GM18508 (cell line): ENCODE measurements at regions not wholly inside any gene's neighbourhood (a gene's known extent, or its start where the extent isn't known, plus 50 kb on each side); places are given as distances from the start of the nearest gene placed in this dataset.
"Not testable (repeated sequence)": the region's sequence is repeated elsewhere in the genome, so short reads cannot be mapped to it uniquely, and the experiment has no call there.

Experiments
- ATAC-seq: cut with Tn5 transposase; IDR thresholded peaks from one replicate; pipeline ENCODE4 v1.9.1; 2021; ENCODE audit warnings: moderate number of reproducible peaks; ENCODE audit not compliant: insufficient read depth, unreplicated experiment

DNA sequence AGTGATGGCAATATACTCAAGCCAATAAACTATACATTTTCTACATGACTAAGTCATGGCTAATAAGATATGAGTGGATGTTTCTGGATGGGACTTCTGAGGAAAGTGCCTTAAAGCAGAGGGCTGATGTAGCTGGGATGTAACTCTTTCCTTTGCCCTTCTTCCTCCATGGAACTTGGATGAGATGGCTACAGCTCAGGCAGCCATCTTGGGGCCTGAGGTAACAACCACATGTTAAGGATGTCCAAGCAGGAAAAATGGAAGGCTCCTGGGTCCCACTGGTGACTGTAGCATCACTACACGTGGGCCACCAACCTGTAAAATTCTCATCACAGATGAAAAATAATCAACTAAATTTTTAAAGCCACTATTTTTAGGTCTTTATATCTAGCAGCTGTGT lies 54.4 kb upstream of the GRIP1 start:
- no peak for ATAC-seq

GRCh38 chr12:66733839-66734238 lies 55.0 kb upstream of the GRIP1 start:
- no peak for ATAC-seq

DNA sequence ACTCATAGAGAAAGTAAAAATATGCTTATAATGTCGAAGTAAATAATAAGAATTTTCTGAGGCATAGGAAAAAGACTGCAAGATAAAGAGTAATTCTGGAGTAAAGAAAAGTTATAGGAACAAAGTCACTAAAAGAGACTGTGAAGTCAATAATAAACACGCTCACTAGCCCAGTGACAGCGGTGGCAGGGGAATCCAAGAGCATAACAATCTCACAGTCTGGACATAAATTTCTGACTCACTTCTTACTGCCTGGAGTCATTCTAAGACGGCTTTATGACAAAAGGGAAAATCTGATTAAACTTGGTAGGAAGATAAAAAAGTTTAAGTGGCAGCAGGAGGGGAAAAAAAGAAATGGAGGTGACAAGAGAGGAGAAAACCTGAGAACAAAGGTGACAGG lies 56.4 kb upstream of the GRIP1 start:
- no peak for ATAC-seq

- ATAC-seq, result no peak
Measured at GRCh38 chr12:66736931-66737330, 58.1 kb upstream of the GRIP1 start.

DNA sequence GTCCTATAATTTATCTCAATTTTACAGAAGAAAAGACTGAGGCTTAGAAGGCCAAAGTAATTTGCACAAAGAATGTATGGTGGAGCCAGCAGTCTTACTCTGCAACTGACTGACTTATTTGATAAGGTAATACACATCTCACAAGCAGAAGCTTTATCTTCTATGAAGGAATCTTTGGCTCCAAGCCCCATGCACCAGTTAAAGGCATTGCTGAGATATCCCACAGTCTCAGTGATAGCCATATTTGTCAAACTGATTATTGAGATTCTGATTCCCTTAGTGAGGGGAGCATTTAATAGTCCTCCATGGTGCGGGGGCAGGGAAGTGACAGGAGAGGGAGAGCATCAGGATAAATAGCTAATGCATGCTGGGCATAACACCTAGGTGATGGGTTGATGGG lies 60.4 kb upstream of the GRIP1 start:
- ATAC-seq, result no peak

- no peak for ATAC-seq
Measured at GRCh38 chr12:66739940-66740651, 61.2 kb upstream of the GRIP1 start.

DNA sequence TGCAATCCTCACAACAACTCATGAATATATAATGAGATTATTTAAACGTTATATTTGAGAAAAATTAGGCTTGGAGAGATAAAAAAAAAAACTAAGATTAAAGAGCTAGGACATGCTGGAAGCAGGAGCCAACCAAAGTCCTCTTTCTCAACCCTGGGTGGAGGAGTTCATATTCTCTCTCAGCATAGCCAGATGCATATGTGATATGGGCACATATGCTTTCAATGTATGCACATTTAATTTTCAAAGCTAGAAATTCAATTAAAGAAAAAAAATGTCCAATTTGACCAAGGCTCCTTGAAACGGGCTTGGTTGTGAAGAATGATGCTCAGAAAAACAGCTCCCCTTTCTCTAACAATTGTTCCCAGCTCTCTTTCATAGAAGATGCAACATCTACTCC lies 61.9 kb upstream of the GRIP1 start:
- ATAC-seq, result no peak

DNA sequence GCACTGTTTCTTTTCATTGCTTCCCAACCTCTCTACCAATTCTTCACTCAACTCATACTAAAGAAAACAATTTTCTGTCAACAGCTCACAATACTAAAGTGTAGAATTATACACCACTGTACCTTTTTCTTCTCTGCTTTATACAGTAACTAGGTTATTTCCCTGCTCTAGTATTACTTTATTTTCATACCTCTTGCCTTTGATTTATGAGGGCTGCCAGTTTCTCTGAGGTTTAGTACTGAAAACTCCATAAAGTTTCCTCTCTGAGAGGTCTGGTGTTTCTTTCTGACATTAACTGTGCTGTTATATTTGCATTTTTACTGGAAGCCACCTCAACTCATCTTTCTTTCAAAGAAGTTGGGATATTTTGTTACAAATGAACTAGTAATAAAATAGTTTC lies 63.0 kb upstream of the GRIP1 start:
- no peak for ATAC-seq

DNA sequence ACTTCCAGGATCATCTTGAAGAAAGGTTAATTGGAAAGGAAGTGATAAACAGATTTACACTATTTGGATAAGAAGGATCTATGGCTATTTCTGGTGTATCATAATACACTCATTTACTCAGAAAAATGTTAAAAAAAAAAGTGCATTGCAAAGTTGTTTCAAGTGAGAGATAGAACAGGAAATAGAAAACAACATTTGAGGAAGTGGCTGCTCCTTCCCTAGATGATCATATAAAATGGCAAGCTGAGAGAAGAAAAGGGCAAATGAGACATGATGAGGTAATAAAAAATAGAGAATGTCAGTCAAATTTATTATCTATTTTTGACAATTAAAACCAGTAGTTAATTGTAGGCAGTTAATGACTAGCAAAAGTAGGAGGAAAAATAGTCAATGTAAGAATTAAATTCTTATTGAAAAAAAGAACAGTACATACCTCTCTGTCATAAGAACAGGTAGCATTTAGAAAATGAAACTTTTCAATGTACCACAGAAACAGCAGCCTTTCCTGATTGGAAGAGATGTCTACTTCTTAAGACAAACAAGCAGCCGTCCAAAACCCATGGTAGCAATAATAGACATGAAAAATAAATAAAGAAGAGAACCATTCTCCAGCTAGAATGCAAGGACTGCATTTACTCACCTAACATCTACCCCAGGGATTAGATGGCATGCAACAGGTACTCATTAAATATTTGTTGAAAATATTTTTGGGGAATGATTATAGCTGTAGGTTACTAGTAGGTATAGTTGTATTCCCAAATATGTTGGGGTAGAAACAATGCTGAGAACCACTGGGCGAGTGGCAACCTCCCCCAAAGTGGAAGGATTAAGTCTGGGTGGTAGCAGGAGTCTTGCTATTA lies 63.9 kb upstream of the GRIP1 start:
- no peak for ATAC-seq

DNA sequence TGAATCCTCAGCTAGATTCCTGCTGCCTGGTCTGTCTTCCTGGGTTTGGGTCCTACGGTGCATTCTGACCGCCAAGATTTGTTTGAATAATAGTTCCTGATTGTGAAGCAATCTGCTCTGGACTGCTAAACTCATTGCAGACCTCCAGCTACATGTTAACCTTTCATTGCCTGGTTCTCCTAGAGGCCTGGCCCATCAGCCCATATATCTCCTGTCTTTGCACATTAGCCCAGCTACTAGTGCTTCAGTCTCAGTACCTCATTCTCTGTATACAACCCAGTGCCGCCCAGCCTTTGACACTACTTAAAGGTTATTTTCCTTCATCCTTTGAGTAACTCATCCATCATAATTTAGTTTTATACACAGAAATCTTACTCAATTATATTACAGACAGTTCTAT lies 65.6 kb upstream of the GRIP1 start:
- no peak for ATAC-seq

GRCh38 chr12:66744956-66745383 lies 66.1 kb upstream of the GRIP1 start:
- no peak for ATAC-seq

DNA sequence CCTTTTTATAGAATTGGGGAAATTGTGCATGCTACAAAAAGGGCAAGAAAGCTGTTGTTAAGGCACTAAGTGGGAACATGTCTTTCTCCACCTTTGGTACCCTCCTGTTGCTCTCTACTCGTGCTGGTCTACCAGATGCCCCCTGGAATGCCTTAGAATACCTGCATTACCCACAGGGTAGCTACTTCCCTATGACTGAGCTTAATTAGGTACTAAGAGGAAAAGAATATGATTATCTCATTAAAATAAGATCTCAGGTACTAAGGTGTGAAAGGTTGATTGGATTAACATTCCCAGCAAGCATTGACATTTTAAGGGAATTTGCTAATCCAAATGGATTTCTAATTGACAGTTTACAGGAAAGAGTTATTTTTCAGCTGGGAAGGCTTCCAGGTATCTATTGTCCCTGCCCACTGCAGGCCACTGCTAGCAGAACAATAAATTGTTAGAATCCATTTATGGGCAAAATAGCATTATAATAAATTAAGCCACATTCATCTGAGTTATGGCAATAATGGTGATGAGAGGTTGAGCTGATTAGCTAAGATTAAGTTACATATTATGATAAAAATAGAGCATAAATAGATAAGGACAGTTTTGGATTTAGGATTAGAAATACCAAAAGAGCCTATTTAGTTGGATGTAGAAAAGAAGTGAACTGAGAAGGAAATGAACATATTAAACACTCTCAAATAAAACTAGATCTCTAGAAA lies 67.8 kb upstream of the GRIP1 start:
- ATAC-seq, result no peak

DNA sequence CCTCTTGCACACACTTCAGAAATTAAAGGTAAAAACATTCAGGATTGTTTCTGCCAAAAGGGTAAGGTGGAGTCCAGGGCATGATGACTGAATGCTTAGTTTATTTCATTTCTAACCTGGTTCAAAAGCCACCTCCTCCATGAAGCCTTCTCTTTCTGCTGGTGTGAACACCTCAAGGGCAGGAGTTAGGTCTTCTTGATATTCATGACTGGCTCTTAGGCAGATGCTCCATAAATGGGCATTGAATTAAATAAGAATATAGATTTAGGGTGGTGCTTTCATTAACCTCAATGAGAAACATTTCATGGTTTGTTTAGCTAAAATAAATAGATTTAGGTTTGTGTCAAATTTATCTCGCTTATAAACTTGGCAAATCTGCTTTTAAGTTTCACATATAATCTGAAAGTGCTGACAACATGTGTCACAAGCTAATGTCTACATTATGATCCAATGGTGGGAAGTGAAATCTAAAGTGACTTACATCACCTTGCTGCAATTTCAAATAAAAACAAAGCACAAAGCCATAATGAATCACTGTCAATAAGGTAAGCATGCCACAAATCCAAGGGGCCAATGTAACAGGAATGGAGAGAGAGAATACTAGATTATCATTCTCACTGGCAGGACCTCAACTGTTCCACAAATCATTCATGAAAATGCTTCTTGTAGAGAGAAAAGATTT lies 72.7 kb upstream of the GRIP1 start:
- ATAC-seq, result no peak

DNA sequence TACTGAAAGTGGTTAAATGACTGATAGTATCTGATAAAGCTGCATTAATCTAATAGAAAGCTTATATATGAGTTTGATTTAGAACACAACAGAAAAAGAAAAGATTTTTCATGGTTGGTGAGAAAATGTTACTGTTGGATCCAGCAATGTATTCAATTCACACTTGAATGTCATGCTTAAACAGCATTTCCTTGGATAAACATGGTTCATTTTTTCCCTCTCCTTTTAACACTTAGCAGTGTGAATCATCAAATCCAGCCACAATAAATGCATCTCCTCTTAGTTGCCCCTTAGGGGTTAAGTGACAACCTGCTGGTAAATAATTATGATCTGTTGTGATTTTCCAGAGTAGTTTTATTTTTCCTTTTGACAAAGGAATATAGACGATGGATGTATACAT lies 74.9 kb upstream of the GRIP1 start:
- ATAC-seq, result no peak

DNA sequence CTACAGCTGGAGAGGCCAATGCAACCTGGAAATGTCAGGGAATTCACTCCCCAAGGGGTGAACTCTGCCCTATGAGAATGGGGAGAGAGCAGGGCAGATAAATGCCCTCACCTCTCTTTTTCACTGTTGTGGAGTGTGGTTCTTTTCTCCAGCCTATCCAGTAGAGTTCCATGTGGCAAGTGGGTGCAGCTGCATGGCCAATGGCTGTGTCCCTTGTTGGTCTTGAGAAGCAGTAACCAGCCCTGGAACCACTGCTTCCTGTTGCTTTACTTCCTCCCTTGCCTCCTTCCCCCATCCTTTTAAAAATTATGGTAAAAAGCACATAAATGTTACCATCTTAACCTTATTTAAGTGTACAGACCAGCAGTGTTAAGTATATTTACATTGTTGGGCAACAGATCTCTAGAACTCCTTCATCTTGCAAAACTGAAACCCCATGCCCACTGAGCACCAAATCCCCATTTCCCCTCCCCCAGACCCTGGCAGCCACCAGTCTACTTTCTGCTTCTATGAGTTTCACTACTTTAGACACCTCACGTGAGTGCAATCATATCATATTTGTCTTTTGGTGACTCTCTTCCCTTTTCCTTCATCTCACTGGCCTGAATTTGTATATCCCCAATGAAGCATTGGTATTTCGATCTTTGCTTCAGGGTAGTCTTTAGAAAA lies 77.0 kb upstream of the GRIP1 start:
- ATAC-seq, result no peak

- no peak for ATAC-seq
Measured at GRCh38 chr12:66756631-66757030, 77.8 kb upstream of the GRIP1 start.

DNA sequence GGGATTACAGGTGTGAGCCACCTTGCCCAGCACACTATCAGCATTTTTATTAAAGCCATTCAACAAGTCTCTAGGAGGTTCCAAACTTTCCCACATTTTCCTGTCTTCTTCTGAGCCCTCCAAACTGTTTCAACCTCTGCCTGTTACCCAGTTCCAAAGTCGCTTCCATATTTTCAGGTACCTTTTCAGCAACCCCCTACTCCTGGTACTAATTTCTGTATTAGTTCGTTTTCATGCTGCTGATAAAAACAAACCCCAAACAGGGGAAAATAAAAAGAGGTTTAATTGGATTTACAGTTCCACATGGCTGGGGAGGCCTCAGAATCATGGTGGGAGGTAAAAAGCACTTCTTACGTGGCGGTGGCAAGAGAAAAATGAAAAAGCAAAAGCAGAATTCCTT lies 81.2 kb upstream of the GRIP1 start:
- not testable (repeated sequence) for ATAC-seq

DNA sequence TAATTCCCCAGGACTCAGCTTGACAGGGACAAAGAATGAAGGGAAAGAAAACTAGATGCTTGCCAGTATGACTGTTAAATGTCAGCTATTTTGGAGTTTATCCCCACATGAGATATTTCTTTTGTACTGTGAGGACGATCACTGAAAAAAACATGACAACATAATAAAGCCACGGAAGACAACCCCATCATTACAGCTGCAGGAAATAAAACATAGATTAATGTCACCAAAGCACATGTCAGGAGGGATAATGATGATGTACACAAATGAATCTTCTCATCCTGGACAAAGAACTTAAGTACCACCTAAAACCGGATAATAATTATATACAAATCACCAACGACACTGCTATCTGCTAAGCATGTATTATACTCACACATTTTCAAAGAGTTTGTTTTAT lies 84.6 kb upstream of the GRIP1 start:
- ATAC-seq, result no peak

- no peak for ATAC-seq
Measured at GRCh38 chr12:66765204-66765603, 86.3 kb upstream of the GRIP1 start.

GRCh38 chr12:66767536-66767935 lies 88.7 kb upstream of the GRIP1 start:
- ATAC-seq, result no peak
